Spleen (tissue), 11 donors: ENCODE measurements at regions not wholly inside any gene's neighbourhood (a gene's known extent, or its start where the extent isn't known, plus 50 kb on each side); places are given as distances from the start of the nearest gene placed in this dataset.
"Not testable (repeated sequence)": the region's sequence is repeated elsewhere in the genome, so short reads cannot be mapped to it uniquely, and the experiment has no call there.

Source experiments
- DNase-seq: peaks from one replicate; pipeline ENCODE4 v3.0.0-alpha.2; 2020
- H3K27ac ChIP-seq, 8 donors: fragments of 200-600 bp; sonication (generic) in 7 of 8; 1 replicate in 4 of 8; 2 replicates in 4 of 8; pipeline versions ENCODE4 v1.5.0 to v1.8.0; 2016 to 2021; ENCODE audit warnings: inconsistent platforms in 4 of 8, mild to moderate bottlenecking in 4 of 8, moderate library complexity in 1 of 8
- H3K27me3 ChIP-seq, 7 donors: fragments of 200-600 bp; sonication (generic) in 6 of 7; replicated peaks in 1 of 7; 1 replicate in 4 of 7; 2 replicates in 3 of 7; pipeline versions ENCODE4 v1.5.0 to v1.8.0; 2016 to 2021; ENCODE audit warnings: inconsistent platforms in 3 of 7, mild to moderate bottlenecking in 1 of 7
- H3K36me3 ChIP-seq, 6 donors: fragments of 200-600 bp; sonication (generic) in 5 of 6; 1 replicate in 4 of 6; 2 replicates in 2 of 6; pipeline versions ENCODE4 v1.5.0 to v1.8.0; 2016 to 2021; ENCODE audit warnings: inconsistent platforms in 2 of 6
- H3K4me1 ChIP-seq, 6 donors: fragments of 200-600 bp; sonication (generic) in 5 of 6; 1 replicate in 3 of 6; 2 replicates in 3 of 6; pipeline versions ENCODE4 v1.5.0 to v1.8.0; 2016 to 2021; ENCODE audit warnings: inconsistent platforms in 3 of 6
- H3K4me3 ChIP-seq, 8 donors: fragments of 200-600 bp; sonication (generic) in 7 of 8; 1 replicate in 4 of 8; 2 replicates in 4 of 8; pipeline versions ENCODE4 v1.5.0 to v1.8.0; 2016 to 2021; ENCODE audit warnings: inconsistent platforms in 4 of 8, mild to moderate bottlenecking in 4 of 8, moderate library complexity in 2 of 8
- H3K9me3 ChIP-seq, 8 donors: fragments of 200-600 bp; sonication (generic) in 7 of 8; 1 replicate in 4 of 8; 2 replicates in 4 of 8; pipeline versions ENCODE4 v1.5.0 to v1.8.0; 2016 to 2021; ENCODE audit warnings: inconsistent platforms in 4 of 8
- CTCF ChIP-seq, 11 experiments: fragments of 200-600 bp in 7 of 11; fragments of 450-650 bp in 4 of 11; sonication (generic) in 4 of 11; IDR thresholded peaks in 8 of 11; conservative IDR thresholded peaks in 3 of 11; 1 replicate in 7 of 11; 2 replicates in 4 of 11; pipeline versions ENCODE4 v1.4.0 to v1.8.0; 2016 to 2021; ENCODE audit warnings: antibody characterized with exemption in 11 of 11, inconsistent platforms in 4 of 11, mild to moderate bottlenecking in 1 of 11
- POLR2A ChIP-seq, 3 donors: fragments of 450-650 bp; IDR thresholded peaks; one replicate each; pipeline ENCODE4 v1.5.1; 2017; ENCODE audit warnings: antibody characterized with exemption in 3 of 3, mild to moderate bottlenecking in 1 of 3
- POLR2AphosphoS5 ChIP-seq, 3 donors: sonication (generic); formaldehyde crosslinking; IDR thresholded peaks; one replicate each; pipeline ENCODE4 v1.5.1; 2017; ENCODE audit warnings: antibody characterized with exemption in 3 of 3
- WGBS, 5 donors: extraction: QIAGEN DNeasy Blood & Tissue Kit in 3 of 5; methylation state at CpG; one replicate each; pipeline versions ENCODE4 v1.1.5 to v1.1.7; 2013 to 2018; 5-methylcytosine and 5-hydroxymethylcytosine counted together
- intact Hi-C: fragments of 100-400 bp; cut with DNase I; formaldehyde crosslinking; loops from one replicate; pipeline ENCODE4 v1.15.0; 2023; ENCODE audit warnings: low total_unique reads
- donor health status: healthy with polysubstance abuse.
- donor health status: DM: no; HTN: no; CAD: no; lungs with moderate emphysema.
- donor health status: DM: no; HTN: no; CAD: no.
- donor health status: Bipolar disorder and iron deficiency.
- donor health status: healthy.
- donor health status: DM: no; HTN: no; CAD: no.
- donor health status: DM: yes; HTN: yes; CAD: no.

GRCh38 chr13:43961909-43962308 is 82.2 kb downstream of the LACC1 start:
- Histone ChIP-seq H3K27ac (no peak overlapping the region), H3K4me3 (no peak overlapping the region), H3K9me3 (no peaks in the 10 kb centered on the region), H3K27me3 (peaks cover 0 to 5% (median 0%) of the 10 kb centered on the region in 7 donors), H3K36me3 (no peaks in the 10 kb centered on the region), H3K4me1 (no peaks in the 10 kb centered on the region)
- intact Hi-C loops = no loop called here
- 86 to 94% (median 89%) methylated on average over 4 of the region's 4 CpGs for WGBS, 5 donors
- TF ChIP-seq CTCF (IDR thresholded peaks at IDR 0.05 in 8 of 11, conservative IDR thresholded peaks at IDR 0.05 in 3 of 11) (no peak), POLR2AphosphoS5 (IDR thresholded peaks at IDR 0.05) (no peak), POLR2A (IDR thresholded peaks at IDR 0.05) (no peak)
- no peak for DNase-seq

GRCh38 chr13:43963726-43964125 is 84.0 kb downstream of the LACC1 start:
- no peaks in the 10 kb centered on the region for H3K4me1 ChIP-seq
- H3K4me3 ChIP-seq = no peak overlapping the region
- no peaks in the 10 kb centered on the region for H3K27me3 ChIP-seq
- intact Hi-C loops = no loop called here
- TF ChIP-seq POLR2A (IDR thresholded peaks at IDR 0.05) (no peak), CTCF (IDR thresholded peaks at IDR 0.05 in 8 of 11, conservative IDR thresholded peaks at IDR 0.05 in 3 of 11) (no peak), POLR2AphosphoS5 (IDR thresholded peaks at IDR 0.05) (no peak)
- 71 to 93% (median 81%) methylated on average over 4 of the region's 4 CpGs for WGBS, 5 donors
- peaks cover 0 to 4% (median 0%) of the 10 kb centered on the region in 8 donors for H3K9me3 ChIP-seq
- H3K36me3 ChIP-seq = no peaks in the 10 kb centered on the region
- no peak overlapping the region for H3K27ac ChIP-seq
- DNase-seq = no peak

- no peaks in the 10 kb centered on the region for H3K4me1 ChIP-seq
- H3K4me3 ChIP-seq = no peak overlapping the region
- no peak for DNase-seq
- no peak overlapping the region for H3K27ac ChIP-seq
- H3K27me3 ChIP-seq = no peaks in the 10 kb centered on the region
- 85 to 95% (median 89%) methylated on average over 2 of the region's 2 CpGs for WGBS, 5 donors
- peaks cover 0 to 8% (median 0%) of the 10 kb centered on the region in 8 donors for H3K9me3 ChIP-seq
- intact Hi-C loops = no loop called here
- TF ChIP-seq POLR2AphosphoS5 (IDR thresholded peaks at IDR 0.05) = no peak
- no peak for TF ChIP-seq CTCF (IDR thresholded peaks at IDR 0.05 in 8 of 11, conservative IDR thresholded peaks at IDR 0.05 in 3 of 11)
- TF ChIP-seq POLR2A (IDR thresholded peaks at IDR 0.05) = no peak
- no peaks in the 10 kb centered on the region for H3K36me3 ChIP-seq
Observed at GRCh38 chr13:43964698-43965458, 85.2 kb downstream of the LACC1 start.

- intact Hi-C loops = no loop called here
- Histone ChIP-seq H3K9me3 (peaks cover 0 to 8% (median 0%) of the 10 kb centered on the region in 8 donors), H3K36me3 (no peaks in the 10 kb centered on the region), H3K27me3 (no peaks in the 10 kb centered on the region), H3K4me1 (no peaks in the 10 kb centered on the region), H3K27ac (no peak overlapping the region), H3K4me3 (no peak overlapping the region)
- TF ChIP-seq POLR2AphosphoS5 (IDR thresholded peaks at IDR 0.05) (no peak), CTCF (IDR thresholded peaks at IDR 0.05 in 8 of 11, conservative IDR thresholded peaks at IDR 0.05 in 3 of 11) (no peak), POLR2A (IDR thresholded peaks at IDR 0.05) (no peak)
- 91 to 98% (median 96%) methylated on average over 8 of the region's 8 CpGs for WGBS, 5 donors
- no peak for DNase-seq
Observed at GRCh38 chr13:43965459-43965845, 85.7 kb downstream of the LACC1 start.

GRCh38 chr13:43968251-43968942 is 88.7 kb downstream of the LACC1 start:
- H3K36me3 ChIP-seq, H3K27ac ChIP-seq, H3K27me3 ChIP-seq, H3K9me3 ChIP-seq, H3K4me3 ChIP-seq, H3K4me1 ChIP-seq, intact Hi-C loops, DNase-seq: not testable (repeated sequence)
- 89 to 95% (median 90%) methylated on average over 23 to 55 of the region's 63 CpGs for WGBS, 5 donors

GRCh38 chr13:43968943-43969690 is 89.4 kb downstream of the LACC1 start:
- WGBS, 5 donors = 87 to 96% (median 93%) methylated on average over 25 to 33 of the region's 33 CpGs
- intact Hi-C loops, H3K27ac ChIP-seq, H3K4me3 ChIP-seq, H3K4me1 ChIP-seq, H3K9me3 ChIP-seq, DNase-seq, H3K36me3 ChIP-seq, H3K27me3 ChIP-seq: not testable (repeated sequence)
